PC-3 (cell line): ENCODE measurements at regions not wholly inside any gene's neighbourhood (a gene's known extent, or its start where the extent isn't known, plus 50 kb on each side); places are given as distances from the start of the nearest gene placed in this dataset.

Experiments used
- ATAC-seq: fragments of 200-7000 bp; cut with Tn5 transposase; 2 replicates; pipeline ENCODE4 v1.9.1; 2020; ENCODE audit warnings: mild to moderate bottlenecking, moderate library complexity
- BruUV-seq: library from RNA; stranded (reverse); fragments of 400-500 nt; replicated peaks from 2 replicates; lab custom pipeline; 2021; lab: Mats Ljungman, UMichigan
- CTCF ChIA-PET: fragments of 300-600 bp; sonication (Branson Sonifier 250); formaldehyde crosslinking; loops from one replicate; lab custom pipeline; 2022; ENCODE audit warnings: antibody characterized with exemption; lab: Charles Lee
- POLR2A ChIA-PET: fragments of 300-600 bp; sonication (Branson Sonifier 250); formaldehyde crosslinking; loops from one replicate; lab custom pipeline; 2022; ENCODE audit warnings: antibody characterized with exemption; ENCODE audit not compliant: unreplicated experiment; lab: Charles Lee
- DNase-seq: peaks from one replicate; pipeline ENCODE4 v3.0.0-alpha.2; 2015
- H2AFZ ChIP-seq: fragments of 300-600 bp; sonication (generic); 2 replicates; pipeline ENCODE4 v1.6.0; 2016; ENCODE audit warnings: antibody characterized with exemption, low read length
- H3F3A ChIP-seq: fragments of 300-600 bp; sonication (generic); one replicate; pipeline ENCODE4 v1.6.0; 2017; ENCODE audit warnings: antibody characterized with exemption, low read length, control low read depth, mild to moderate bottlenecking; ENCODE audit not compliant: unreplicated experiment
- H3K27ac ChIP-seq: fragments of 300-600 bp; sonication (generic); 2 replicates; pipeline ENCODE4 v1.5.1; 2016; ENCODE audit warnings: mild to moderate bottlenecking, low read length
- H3K27me3 ChIP-seq: fragments of 300-600 bp; sonication (generic); 2 replicates; pipeline ENCODE4 v1.6.1; 2016; ENCODE audit warnings: low read length, mixed read lengths
- H3K36me3 ChIP-seq: fragments of 300-600 bp; sonication (generic); 2 replicates; pipeline ENCODE4 v1.6.1; 2016; ENCODE audit warnings: low read depth, mixed run types, low read length, mixed read lengths
- H3K4me1 ChIP-seq: fragments of 300-600 bp; sonication (generic); 2 replicates; pipeline ENCODE4 v1.5.1; 2016; ENCODE audit warnings: low read length; ENCODE audit not compliant: insufficient read depth
- H3K4me2 ChIP-seq: fragments of 300-600 bp; sonication (generic); 2 replicates; pipeline ENCODE4 v1.6.0; 2016; ENCODE audit warnings: low read length
- H3K4me3 ChIP-seq: fragments of 300-600 bp; sonication (generic); 2 replicates; pipeline ENCODE4 v1.5.1; 2016; ENCODE audit warnings: mild to moderate bottlenecking, low read length, mixed read lengths
- H3K79me2 ChIP-seq: fragments of 300-600 bp; sonication (generic); 2 replicates; pipeline ENCODE4 v1.6.1; 2017; ENCODE audit warnings: low read length, mixed read lengths
- H3K9ac ChIP-seq: fragments of 300-600 bp; sonication (generic); 2 replicates; pipeline ENCODE4 v1.6.0; 2016; ENCODE audit warnings: mild to moderate bottlenecking, low read length
- H3K9me2 ChIP-seq: fragments of 300-600 bp; sonication (generic); replicated peaks from 2 replicates; pipeline ENCODE4 v1.6.1; 2016; ENCODE audit warnings: mixed run types, low read length, mixed read lengths
- H3K9me3 ChIP-seq: fragments of 300-600 bp; sonication (generic); 2 replicates; pipeline ENCODE4 v1.6.1; 2016; ENCODE audit warnings: low read length, mixed read lengths
- H4K20me1 ChIP-seq: fragments of 300-600 bp; sonication (generic); 2 replicates; pipeline ENCODE4 v1.6.1; 2016; ENCODE audit warnings: low read length, mixed read lengths
- CTCF ChIP-seq: fragments of 300-600 bp; sonication (generic); conservative IDR thresholded peaks from 2 replicates; pipeline ENCODE4 v1.5.1; 2017; ENCODE audit warnings: antibody characterized with exemption, low read depth, mild to moderate bottlenecking, low read length
- EZH2 ChIP-seq: fragments of 300-600 bp; sonication (generic); IDR thresholded peaks from one replicate; pipeline ENCODE4 v1.6.1; 2017; ENCODE audit warnings: antibody characterized with exemption, mild to moderate bottlenecking, low read length; ENCODE audit not compliant: unreplicated experiment
- EZH2phosphoT487 ChIP-seq: fragments of 300-600 bp; sonication (generic); IDR thresholded peaks from 2 replicates; pipeline ENCODE4 v1.6.1; 2018; ENCODE audit warnings: mild to moderate bottlenecking, antibody characterized with exemption, low read length, borderline replicate concordance
- intact Hi-C: fragments of 100-400 bp; cut with micrococcal nuclease; formaldehyde crosslinking; loops from 2 replicates; pipeline ENCODE4 v1.9.0; 2023

- Histone ChIP-seq H3K27ac (no peak overlapping the region), H3K9me3 (no peaks in the 10 kb centered on the region), H3F3A (no peaks in the 10 kb centered on the region), H3K4me2 (no peak overlapping the region), H3K27me3 (no peaks in the 10 kb centered on the region), H3K4me1 (0 out of 2 replicates have a peak, but pooled peaks cover 3% of the 10 kb centered on the region), H3K79me2 (no peaks in the 10 kb centered on the region), H4K20me1 (no peaks in the 10 kb centered on the region), H2AFZ (no peak overlapping the region), H3K9me2 (no peaks in the 10 kb centered on the region), H3K36me3 (no peaks in the 10 kb centered on the region), H3K9ac (no peak overlapping the region), H3K4me3 (no peak overlapping the region)
- TF ChIP-seq EZH2 (no peak), EZH2phosphoT487 (no peak), CTCF (no peak)
- intact Hi-C loops: no loop called here
- no TSS peak for BruUV-seq
- DNase-seq (no peak), ATAC-seq (no peak)
- ChIA-PET CTCF (no interaction called here), POLR2A (no interaction called here)
Measured at GRCh38 chr2:64318476-64318748, 135.6 kb upstream of the LGALSL start.

- CTCF ChIA-PET: interaction anchor here (0.6 kb wide), 1 partner anchor 270 kb away, joined by 3 read pairs; no protein-coding TSS in a partner anchor
Measured at GRCh38 chr2:64319896-64320295, 134.1 kb upstream of the LGALSL start.

GRCh38 chr2:64322433-64322832, 131.5 kb upstream of the LGALSL start:
- Histone ChIP-seq H3K9me2 (no peaks in the 10 kb centered on the region), H3K27ac (no peak overlapping the region), H3K4me2 (no peak overlapping the region), H2AFZ (no peak overlapping the region), H3F3A (no peaks in the 10 kb centered on the region), H3K36me3 (no peaks in the 10 kb centered on the region), H3K9me3 (no peaks in the 10 kb centered on the region), H4K20me1 (no peaks in the 10 kb centered on the region), H3K79me2 (no peaks in the 10 kb centered on the region), H3K4me3 (no peak overlapping the region), H3K27me3 (no peaks in the 10 kb centered on the region), H3K9ac (no peak overlapping the region), H3K4me1 (peaks cover 12% of the 10 kb centered on the region)
- no peak for DNase-seq
- intact Hi-C loops: no loop called here
- TF ChIP-seq EZH2phosphoT487 (no peak), CTCF (no peak), EZH2 (no peak)
- no TSS peak for BruUV-seq
- CTCF ChIA-PET: no interaction called here
- POLR2A ChIA-PET: no interaction called here
- no peak for ATAC-seq

More at GRCh38 chr2:64319896-64320295, 134.1 kb upstream of the LGALSL start:
- no TSS peak for BruUV-seq
- Histone ChIP-seq H3K27me3 (no peaks in the 10 kb centered on the region), H3K79me2 (no peaks in the 10 kb centered on the region), H4K20me1 (no peaks in the 10 kb centered on the region), H2AFZ (no peak overlapping the region), H3F3A (no peaks in the 10 kb centered on the region), H3K9me3 (no peaks in the 10 kb centered on the region), H3K4me2 (no peak overlapping the region), H3K9me2 (no peaks in the 10 kb centered on the region), H3K36me3 (no peaks in the 10 kb centered on the region), H3K4me3 (no peak overlapping the region), H3K27ac (no peak overlapping the region), H3K4me1 (0 out of 2 replicates have a peak, but pooled peaks cover 3% of the 10 kb centered on the region), H3K9ac (no peak overlapping the region)
- POLR2A ChIA-PET: no interaction called here
- DNase-seq (no peak), ATAC-seq (no peak)
- no peak for TF ChIP-seq EZH2
- TF ChIP-seq CTCF: no peak
- no peak for TF ChIP-seq EZH2phosphoT487
- intact Hi-C loops: no loop called here
